WTC11 (cell line): ENCODE measurements at regions not wholly inside any gene's neighbourhood (a gene's known extent, or its start where the extent isn't known, plus 50 kb on each side); places are given as distances from the start of the nearest gene placed in this dataset.

ENCODE experiments used
- ATAC-seq: fragments of 200-7000 bp; cut with Tn5 transposase; 2 replicates; pipeline ENCODE4 v1.10.0; 2021; ENCODE audit warnings: mild to moderate bottlenecking, moderate library complexity
- CTCF ChIA-PET: fragments of 300-600 bp; sonication (Branson Sonifier 250); formaldehyde crosslinking; loops from one replicate; lab custom pipeline; 2021; ENCODE audit warnings: antibody characterized with exemption; lab: Charles Lee
- POLR2A ChIA-PET: fragments of 350-600 bp; sonication (Branson Sonifier 250); formaldehyde crosslinking; loops from one replicate; lab custom pipeline; 2021; ENCODE audit warnings: antibody characterized with exemption; lab: Charles Lee
- DNase-seq: peaks from one replicate; pipeline ENCODE4 v3.0.0; 2021; ENCODE audit warnings: low spot score
- H3K27ac Mint-ChIP-seq: 2 replicates; pipeline ENCODE4 v1.8.0; 2021; ENCODE audit warnings: mixed read lengths
- H3K27me3 Mint-ChIP-seq: 2 replicates; pipeline ENCODE4 v1.8.0; 2021; ENCODE audit warnings: low read depth, mild to moderate bottlenecking, moderate library complexity, mixed read lengths
- H3K36me3 Mint-ChIP-seq: 2 replicates; pipeline ENCODE4 v1.8.0; 2021; ENCODE audit warnings: mixed read lengths
- H3K4me1 Mint-ChIP-seq: 2 replicates; pipeline ENCODE4 v1.8.0; 2022; ENCODE audit warnings: mixed read lengths
- H3K4me3 Mint-ChIP-seq: 2 replicates; pipeline ENCODE4 v1.8.0; 2021; ENCODE audit warnings: mild to moderate bottlenecking, moderate library complexity, mixed read lengths
- H3K9me3 Mint-ChIP-seq: 2 replicates; pipeline ENCODE4 v1.8.0; 2021; ENCODE audit warnings: mixed read lengths
- CREM ChIP-seq: sonication (generic); formaldehyde crosslinking; IDR thresholded peaks from 2 replicates; pipeline ENCODE4 v1.8.1; 2022; ENCODE audit warnings: mild to moderate bottlenecking, missing genetic modification reagents, moderate library complexity
- CTCF ChIP-seq: fragments of 200-600 bp; IDR thresholded peaks from 2 replicates; pipeline ENCODE4 v1.8.0; 2022; ENCODE audit warnings: antibody characterized with exemption
- EMX1 ChIP-seq: fragments of 250-450 bp; sonication (Bioruptor Pico); IDR thresholded peaks from 2 replicates; pipeline ENCODE4 v1.8.0; 2021; ENCODE audit warnings: mild to moderate bottlenecking
- FOXK1 ChIP-seq: sonication (generic); formaldehyde crosslinking; IDR thresholded peaks from 2 replicates; pipeline ENCODE4 v1.8.0; 2022; ENCODE audit warnings: mild to moderate bottlenecking, moderate library complexity, missing genetic modification reagents
- IRF2 ChIP-seq: sonication (generic); formaldehyde crosslinking; IDR thresholded peaks from 2 replicates; pipeline ENCODE4 v1.8.0; 2022; ENCODE audit warnings: low read depth, missing genetic modification reagents, borderline replicate concordance
- JUN ChIP-seq: sonication (generic); formaldehyde crosslinking; IDR thresholded peaks from 2 replicates; pipeline ENCODE4 v1.8.0; 2023; ENCODE audit warnings: mild to moderate bottlenecking, missing genetic modification reagents
- MXD4 ChIP-seq: fragments of 250-450 bp; sonication (Bioruptor Pico); IDR thresholded peaks from 2 replicates; pipeline ENCODE4 v1.8.0; 2021; ENCODE audit warnings: mild to moderate bottlenecking, moderate library complexity, borderline replicate concordance
- NR2C2 ChIP-seq: sonication (generic); formaldehyde crosslinking; IDR thresholded peaks from 2 replicates; pipeline ENCODE4 v1.8.0; 2022; ENCODE audit warnings: mild to moderate bottlenecking, missing genetic modification reagents
- PREB ChIP-seq: sonication (generic); formaldehyde crosslinking; IDR thresholded peaks from 2 replicates; pipeline ENCODE4 v1.8.1; 2022; ENCODE audit warnings: mild to moderate bottlenecking, missing genetic modification reagents, moderate library complexity, borderline replicate concordance
- SP1 ChIP-seq: sonication (generic); formaldehyde crosslinking; conservative IDR thresholded peaks from 2 replicates; pipeline ENCODE4 v1.8.1; 2022; ENCODE audit warnings: missing genetic modification reagents
- TEAD1 ChIP-seq: sonication (generic); formaldehyde crosslinking; IDR thresholded peaks from 2 replicates; pipeline ENCODE4 v1.8.0; 2022; ENCODE audit warnings: mild to moderate bottlenecking, missing genetic modification reagents
- TP53 ChIP-seq: sonication (generic); formaldehyde crosslinking; IDR thresholded peaks from 2 replicates; pipeline ENCODE4 v1.8.1; 2023; ENCODE audit warnings: mild to moderate bottlenecking, missing genetic modification reagents
- ZBTB43 ChIP-seq: sonication (generic); formaldehyde crosslinking; IDR thresholded peaks from 2 replicates; pipeline ENCODE4 v1.8.1; 2023; ENCODE audit warnings: mild to moderate bottlenecking, missing genetic modification reagents
- ZNF317 ChIP-seq: sonication (generic); formaldehyde crosslinking; IDR thresholded peaks from 2 replicates; pipeline ENCODE4 v1.8.1; 2023; ENCODE audit warnings: low read depth, mild to moderate bottlenecking, moderate library complexity, missing genetic modification reagents, borderline replicate concordance
- ZNF425 ChIP-seq: fragments of 250-450 bp; sonication (Bioruptor Pico); conservative IDR thresholded peaks from 2 replicates; pipeline ENCODE4 v1.9.0; 2021; ENCODE audit warnings: mild to moderate bottlenecking
- ZNF532 ChIP-seq: fragments of 250-450 bp; sonication (Bioruptor Pico); IDR thresholded peaks from 2 replicates; pipeline ENCODE4 v1.9.0; 2021; ENCODE audit warnings: mild to moderate bottlenecking, borderline replicate concordance

GRCh38 chr3:16069149-16069922, 105.1 kb upstream of the GALNT15 start:
- TF ChIP-seq ZBTB43 (CRISPR knock-in tag): no peak
- CTCF ChIA-PET: interaction anchor here (2.4 kb wide), 1 partner anchor 109 kb away, joined by 15 read pairs; no protein-coding TSS in a partner anchor
- no peak for ATAC-seq
- Mint-ChIP-seq H3K9me3 (0 out of 2 replicates have a peak, but pooled peaks cover 3% of the 10 kb centered on the region), H3K4me1 (no peaks in the 10 kb centered on the region), H3K36me3 (no peaks in the 10 kb centered on the region), H3K4me3 (no peak overlapping the region), H3K27ac (no peak overlapping the region), H3K27me3 (no peaks in the 10 kb centered on the region)
- no peak for DNase-seq
- POLR2A ChIA-PET: no interaction called here

GRCh38 chr3:16070707-16071106, 103.8 kb upstream of the GALNT15 start:
- H3K4me1 Mint-ChIP-seq: no peaks in the 10 kb centered on the region
- H3K36me3 Mint-ChIP-seq: no peaks in the 10 kb centered on the region
- 0 out of 2 replicates have a peak, but pooled peaks cover 3% of the 10 kb centered on the region for H3K9me3 Mint-ChIP-seq
- peaks cover 5% of the 10 kb centered on the region; the same call in 1 of the 2 replicates for H3K27me3 Mint-ChIP-seq
- H3K4me3 Mint-ChIP-seq: no peak overlapping the region
- DNase-seq (no peak), ATAC-seq (no peak)
- ChIA-PET POLR2A (no interaction called here), CTCF (interaction anchor here (2.5 kb wide), 1 partner anchor 108 kb away, joined by 12 read pairs; no protein-coding TSS in a partner anchor)
- no peak overlapping the region for H3K27ac Mint-ChIP-seq
- TF ChIP-seq FOXK1 (CRISPR knock-in tag) (no peak), NR2C2 (CRISPR knock-in tag) (no peak), CTCF (no peak), ZNF317 (CRISPR knock-in tag) (no peak), CREM (CRISPR knock-in tag) (no peak), PREB (no peak), JUN (CRISPR knock-in tag) (no peak), TEAD1 (CRISPR knock-in tag) (no peak), MXD4 (no peak), EMX1 (no peak), ZNF532 (CRISPR knock-in tag) (no peak), IRF2 (CRISPR knock-in tag) (no peak), ZNF425 (CRISPR knock-in tag) (no peak), TP53 (CRISPR knock-in tag) (no peak), SP1 (no peak)
